Fibroblast of pulmonary artery (primary cell): ENCODE measurements at regions not wholly inside any gene's neighbourhood (a gene's known extent, or its start where the extent isn't known, plus 50 kb on each side); places are given as distances from the start of the nearest gene placed in this dataset.

Experiments
- DNase-seq: peaks from one replicate; pipeline ENCODE4 v3.0.0-alpha.2; 2010; ENCODE audit warnings: low read depth
- H3K4me3 ChIP-seq: replicated peaks from 2 replicates; pipeline ENCODE4 v1.5.1; 2011; ENCODE audit warnings: low read depth, mild to moderate bottlenecking, control low read depth, low read length, moderate library complexity
- CTCF ChIP-seq: IDR thresholded peaks from 2 replicates; pipeline ENCODE4 v1.5.1; 2011; ENCODE audit warnings: mild to moderate bottlenecking, control low read depth, low read length, inconsistent platforms; ENCODE audit errors: missing control alignments

- DNase-seq = no peak
- TF ChIP-seq CTCF = no peak
- H3K4me3 ChIP-seq = no peak overlapping the region
Measured at GRCh38 chr7:19322002-19322401, 176.8 kb upstream of the FERD3L start.

DNA sequence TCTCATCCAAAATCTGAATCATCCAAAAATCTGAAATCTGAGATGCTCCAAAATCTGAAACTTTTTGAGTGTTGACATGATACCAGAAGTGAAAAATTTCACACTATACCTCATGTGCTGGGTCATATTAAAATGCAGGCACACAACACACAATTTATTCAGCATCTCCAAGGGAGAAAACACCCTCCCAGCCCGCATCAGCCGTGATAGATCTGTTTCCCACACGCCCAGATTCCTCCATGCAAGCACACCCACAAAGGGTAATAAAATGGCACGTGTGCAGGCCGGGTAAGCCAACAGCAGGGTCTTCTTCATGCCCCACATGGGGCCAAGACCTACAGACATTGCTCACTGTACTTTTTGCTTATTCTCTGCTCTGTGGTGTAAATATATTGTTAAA is 173.1 kb upstream of the FERD3L start:
- DNase-seq = no peak

GRCh38 chr7:19317461-19317860 is 172.2 kb upstream of the FERD3L start:
- no peak for TF ChIP-seq CTCF
- peak; percentile 54 for DNase-seq
- H3K4me3 ChIP-seq = no peak overlapping the region

More for the DNA sequence above, 173.1 kb upstream of the FERD3L start:
- no peak overlapping the region for H3K4me3 ChIP-seq
- TF ChIP-seq CTCF = no peak

- no peak overlapping the region for H3K4me3 ChIP-seq
- DNase-seq = no peak
- no peak for TF ChIP-seq CTCF
Measured at GRCh38 chr7:19312416-19312815, 167.2 kb upstream of the FERD3L start.

DNA sequence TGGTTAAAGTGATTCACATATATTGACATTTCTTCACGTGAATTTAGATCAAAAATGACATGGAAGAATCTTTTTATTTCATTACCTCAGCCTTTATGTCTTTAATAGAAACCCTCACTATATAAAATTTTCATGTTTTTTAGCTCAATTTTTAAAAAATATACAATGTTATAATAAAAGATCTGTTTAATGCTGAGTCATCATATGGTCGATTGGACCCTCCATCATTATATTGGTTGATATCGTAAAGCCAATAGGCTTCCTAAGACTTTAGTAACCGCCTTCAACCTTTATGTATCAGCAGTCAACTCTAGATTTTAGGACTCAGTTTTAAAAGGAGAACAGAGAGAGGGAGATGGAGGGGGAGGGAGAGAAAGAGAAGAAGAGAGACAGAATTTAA is 162.3 kb upstream of the FERD3L start:
- DNase-seq = no peak
- no peak overlapping the region for H3K4me3 ChIP-seq
- TF ChIP-seq CTCF = no peak

GRCh38 chr7:19305698-19306097 is 160.5 kb upstream of the FERD3L start:
- no peak for DNase-seq
- no peak for TF ChIP-seq CTCF

GRCh38 chr7:19304086-19304485 is 158.9 kb upstream of the FERD3L start:
- no peak overlapping the region for H3K4me3 ChIP-seq
- DNase-seq = no peak
- no peak for TF ChIP-seq CTCF

More at GRCh38 chr7:19305698-19306097, 160.5 kb upstream of the FERD3L start:
- H3K4me3 ChIP-seq = no peak overlapping the region
